ENCODE measurements at regions not wholly inside any gene's neighbourhood (a gene's known extent, or its start where the extent isn't known, plus 50 kb on each side); places are given as distances from the start of the nearest gene placed in this dataset.

DNA sequence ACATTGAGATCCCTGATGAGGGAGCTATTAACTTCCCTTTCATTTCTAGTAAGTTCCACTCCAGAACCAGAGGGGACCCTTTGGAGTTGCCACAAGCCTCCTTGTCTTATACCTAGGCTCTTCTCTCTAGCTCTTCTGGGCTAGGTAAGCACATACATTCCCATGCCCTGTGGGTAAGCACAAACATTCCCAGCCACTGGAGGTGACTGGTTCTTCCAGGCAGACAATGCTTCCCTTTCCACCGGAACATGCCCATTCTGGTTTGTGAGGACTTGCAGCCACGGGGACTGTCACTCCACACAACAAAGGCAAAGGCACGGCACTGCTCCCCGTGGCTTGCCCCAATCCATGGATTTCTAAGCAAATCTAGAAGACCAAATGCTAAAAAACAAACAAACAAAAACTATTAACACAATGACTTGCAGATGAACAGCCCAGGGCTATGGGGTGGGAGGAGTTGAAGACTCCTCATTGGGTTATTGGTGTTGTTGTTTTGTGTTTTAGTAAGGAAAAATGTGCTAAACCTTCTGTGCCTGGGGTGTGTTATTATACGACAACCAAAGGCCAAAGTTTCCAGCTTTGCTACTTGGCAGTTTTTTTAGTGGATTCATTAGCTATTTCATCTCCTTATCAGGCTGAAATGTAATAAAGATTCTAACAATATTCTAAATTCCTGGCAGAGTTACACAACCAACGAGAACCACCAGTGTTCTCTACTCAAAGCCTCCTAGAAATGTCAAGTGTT, 276.2 kb downstream of the SYK start:
- no peaks in the 10 kb centered on the region for H3K27me3 ChIP-seq (ENCODE audit: insufficient read depth, poor library complexity, severe bottlenecking)
- DNase-seq (ENCODE audit: low read depth in 1 of 2, low spot score in 1 of 2), result no peak
- TF ChIP-seq, protein P1, sequence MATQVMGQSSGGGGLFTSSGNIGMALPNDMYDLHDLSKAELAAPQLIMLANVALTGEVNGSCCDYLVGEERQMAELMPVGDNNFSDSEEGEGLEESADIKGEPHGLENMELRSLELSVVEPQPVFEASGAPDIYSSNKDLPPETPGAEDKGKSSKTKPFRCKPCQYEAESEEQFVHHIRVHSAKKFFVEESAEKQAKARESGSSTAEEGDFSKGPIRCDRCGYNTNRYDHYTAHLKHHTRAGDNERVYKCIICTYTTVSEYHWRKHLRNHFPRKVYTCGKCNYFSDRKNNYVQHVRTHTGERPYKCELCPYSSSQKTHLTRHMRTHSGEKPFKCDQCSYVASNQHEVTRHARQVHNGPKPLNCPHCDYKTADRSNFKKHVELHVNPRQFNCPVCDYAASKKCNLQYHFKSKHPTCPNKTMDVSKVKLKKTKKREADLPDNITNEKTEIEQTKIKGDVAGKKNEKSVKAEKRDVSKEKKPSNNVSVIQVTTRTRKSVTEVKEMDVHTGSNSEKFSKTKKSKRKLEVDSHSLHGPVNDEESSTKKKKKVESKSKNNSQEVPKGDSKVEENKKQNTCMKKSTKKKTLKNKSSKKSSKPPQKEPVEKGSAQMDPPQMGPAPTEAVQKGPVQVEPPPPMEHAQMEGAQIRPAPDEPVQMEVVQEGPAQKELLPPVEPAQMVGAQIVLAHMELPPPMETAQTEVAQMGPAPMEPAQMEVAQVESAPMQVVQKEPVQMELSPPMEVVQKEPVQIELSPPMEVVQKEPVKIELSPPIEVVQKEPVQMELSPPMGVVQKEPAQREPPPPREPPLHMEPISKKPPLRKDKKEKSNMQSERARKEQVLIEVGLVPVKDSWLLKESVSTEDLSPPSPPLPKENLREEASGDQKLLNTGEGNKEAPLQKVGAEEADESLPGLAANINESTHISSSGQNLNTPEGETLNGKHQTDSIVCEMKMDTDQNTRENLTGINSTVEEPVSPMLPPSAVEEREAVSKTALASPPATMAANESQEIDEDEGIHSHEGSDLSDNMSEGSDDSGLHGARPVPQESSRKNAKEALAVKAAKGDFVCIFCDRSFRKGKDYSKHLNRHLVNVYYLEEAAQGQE (IDR thresholded peaks at IDR 0.05; ENCODE audit: insufficient replicate concordance, low read depth), result no peak
- no peak for TF ChIP-seq POLR2AphosphoS5 (IDR thresholded peaks at IDR 0.05; ENCODE audit: low read depth)
- no peak for TF ChIP-seq SPI1 (IDR thresholded peaks at IDR 0.05; ENCODE audit: borderline replicate concordance, low read depth)
- no peak for TF ChIP-seq GABPA (IDR thresholded peaks at IDR 0.05; ENCODE audit: low read depth)
- TF ChIP-seq, protein P2, sequence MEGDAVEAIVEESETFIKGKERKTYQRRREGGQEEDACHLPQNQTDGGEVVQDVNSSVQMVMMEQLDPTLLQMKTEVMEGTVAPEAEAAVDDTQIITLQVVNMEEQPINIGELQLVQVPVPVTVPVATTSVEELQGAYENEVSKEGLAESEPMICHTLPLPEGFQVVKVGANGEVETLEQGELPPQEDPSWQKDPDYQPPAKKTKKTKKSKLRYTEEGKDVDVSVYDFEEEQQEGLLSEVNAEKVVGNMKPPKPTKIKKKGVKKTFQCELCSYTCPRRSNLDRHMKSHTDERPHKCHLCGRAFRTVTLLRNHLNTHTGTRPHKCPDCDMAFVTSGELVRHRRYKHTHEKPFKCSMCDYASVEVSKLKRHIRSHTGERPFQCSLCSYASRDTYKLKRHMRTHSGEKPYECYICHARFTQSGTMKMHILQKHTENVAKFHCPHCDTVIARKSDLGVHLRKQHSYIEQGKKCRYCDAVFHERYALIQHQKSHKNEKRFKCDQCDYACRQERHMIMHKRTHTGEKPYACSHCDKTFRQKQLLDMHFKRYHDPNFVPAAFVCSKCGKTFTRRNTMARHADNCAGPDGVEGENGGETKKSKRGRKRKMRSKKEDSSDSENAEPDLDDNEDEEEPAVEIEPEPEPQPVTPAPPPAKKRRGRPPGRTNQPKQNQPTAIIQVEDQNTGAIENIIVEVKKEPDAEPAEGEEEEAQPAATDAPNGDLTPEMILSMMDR (IDR thresholded peaks at IDR 0.05; ENCODE audit: insufficient read depth, low read length), result no peak
- H3K27ac ChIP-seq (replicated peaks), result no peak overlapping the region
- no peak overlapping the region for H3K4me3 ChIP-seq (replicated peaks; ENCODE audit: insufficient read depth, low read length)

DNA sequence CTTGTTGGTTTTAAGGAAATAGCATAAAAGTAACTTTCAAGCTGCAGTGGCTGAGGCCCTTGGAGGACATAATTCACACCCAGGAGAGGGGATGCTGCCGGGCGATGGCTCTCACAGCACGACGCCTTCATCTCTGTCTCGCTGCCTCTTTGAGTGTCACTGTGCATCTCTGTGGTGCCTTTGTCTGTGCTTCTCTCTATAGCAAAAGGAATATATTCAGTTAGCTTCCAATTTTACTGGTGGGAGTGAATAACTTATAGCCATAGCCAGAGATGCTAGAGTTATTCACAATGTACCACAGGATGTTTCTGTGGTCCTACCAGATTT, 276.7 kb downstream of the SYK start:
- Histone ChIP-seq H3K27me3 (ENCODE audit: insufficient read depth, poor library complexity, severe bottlenecking) (no peaks in the 10 kb centered on the region), H3K27ac (replicated peaks) (no peak overlapping the region), H3K4me3 (replicated peaks; ENCODE audit: insufficient read depth, low read length) (no peak overlapping the region)
- no peak for DNase-seq (ENCODE audit: low read depth in 1 of 2, low spot score in 1 of 2)
- TF ChIP-seq SPI1 (IDR thresholded peaks at IDR 0.05; ENCODE audit: borderline replicate concordance, low read depth), result no peak

DNA sequence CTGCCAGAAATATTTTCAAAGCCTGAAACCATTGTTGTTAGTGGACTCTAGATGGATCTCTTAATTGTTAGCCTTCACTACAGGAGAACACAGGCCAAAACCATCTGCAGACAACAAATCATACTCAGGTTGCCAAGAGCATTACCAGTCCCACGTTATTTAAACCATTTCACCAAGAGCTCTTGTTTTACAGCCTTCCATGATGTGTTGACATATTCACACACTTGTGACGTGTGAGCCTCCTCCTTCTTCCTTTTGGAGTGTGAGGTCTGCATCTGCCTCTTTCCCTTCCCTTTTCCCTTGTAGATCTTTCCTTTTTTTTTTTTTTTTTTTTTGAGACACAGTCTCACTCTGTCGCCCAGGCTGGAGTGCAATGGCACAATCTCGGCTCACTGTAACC, 279.0 kb downstream of the AUH start:
- TF ChIP-seq, protein P1 (IDR thresholded peaks at IDR 0.05; ENCODE audit: insufficient replicate concordance, low read depth), result no peak
- no peak for TF ChIP-seq SPI1 (IDR thresholded peaks at IDR 0.05; ENCODE audit: borderline replicate concordance, low read depth)
- Histone ChIP-seq H3K27me3 (ENCODE audit: insufficient read depth, poor library complexity, severe bottlenecking) (no peaks in the 10 kb centered on the region), H3K4me3 (replicated peaks; ENCODE audit: insufficient read depth, low read length) (no peak overlapping the region), H3K27ac (replicated peaks) (no peak overlapping the region)
- no peak for DNase-seq (ENCODE audit: low read depth in 1 of 2, low spot score in 1 of 2)

DNA sequence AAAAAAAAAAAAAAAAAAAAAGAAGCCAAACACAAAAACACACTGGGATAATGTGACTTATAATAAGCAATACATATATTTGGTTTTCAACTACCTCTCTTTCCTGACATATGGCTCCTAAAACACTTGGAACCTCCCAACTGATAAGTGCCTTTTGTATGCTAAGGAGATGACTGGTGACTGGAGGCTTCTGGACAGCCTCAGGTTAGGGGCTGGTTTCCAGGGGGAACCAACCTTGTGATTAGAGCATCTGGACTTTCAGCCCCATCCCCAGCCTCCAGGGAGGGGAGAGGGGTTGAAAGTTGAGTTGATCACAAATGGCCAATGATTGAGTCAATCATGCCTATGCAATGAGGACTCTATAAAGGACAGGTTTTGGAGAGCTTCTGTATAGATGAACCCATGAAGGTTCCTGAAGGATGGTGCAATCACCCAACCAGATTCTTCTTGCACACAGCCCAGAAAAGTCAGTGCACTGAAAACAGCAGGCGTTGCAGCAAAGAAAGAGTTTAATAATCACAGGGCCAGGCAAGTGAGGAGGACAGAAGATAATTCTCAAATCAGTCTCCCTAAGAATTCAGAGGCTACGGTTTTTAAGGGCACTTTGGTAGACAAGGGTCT, 276.7 kb downstream of the AUH start:
- peak in 1 of 2 experiments; percentile 60 for DNase-seq (ENCODE audit: low read depth in 1 of 2, low spot score in 1 of 2)
- Histone ChIP-seq H3K4me3 (replicated peaks; ENCODE audit: insufficient read depth, low read length) (no peak overlapping the region), H3K27ac (replicated peaks) (peak overlapping the region; percentile 65), H3K27me3 (ENCODE audit: insufficient read depth, poor library complexity, severe bottlenecking) (no peaks in the 10 kb centered on the region)
- TF ChIP-seq SPI1 (IDR thresholded peaks at IDR 0.05; ENCODE audit: borderline replicate concordance, low read depth) (no peak), GABPA (IDR thresholded peaks at IDR 0.05; ENCODE audit: low read depth) (no peak), POLR2AphosphoS5 (IDR thresholded peaks at IDR 0.05; ENCODE audit: low read depth) (no peak)
- TF ChIP-seq, protein P2 (IDR thresholded peaks at IDR 0.05; ENCODE audit: insufficient read depth, low read length), result no peak
- TF ChIP-seq, protein P1 (IDR thresholded peaks at IDR 0.05; ENCODE audit: insufficient replicate concordance, low read depth), result no peak

Data from HL-60 (cell line).